HFFc6 (cell line): ENCODE measurements at regions not wholly inside any gene's neighbourhood (a gene's known extent, or its start where the extent isn't known, plus 50 kb on each side); places are given as distances from the start of the nearest gene placed in this dataset.
"Not testable (repeated sequence)": the region's sequence is repeated elsewhere in the genome, so short reads cannot be mapped to it uniquely, and the experiment has no call there.

Experiments used
- DNase-seq: peaks from one replicate; pipeline ENCODE4 v3.0.0-alpha.2; 2018
- H3K27ac Mint-ChIP-seq: 2 replicates; pipeline ENCODE4 v1.8.0; 2020; ENCODE audit warnings: mild to moderate bottlenecking, mixed read lengths
- H3K27me3 Mint-ChIP-seq: 2 replicates; pipeline ENCODE4 v1.8.0; 2021; ENCODE audit warnings: mild to moderate bottlenecking, moderate library complexity, mixed read lengths; ENCODE audit not compliant: insufficient read depth
- H3K36me3 Mint-ChIP-seq: 2 replicates; pipeline ENCODE4 v1.8.0; 2021; ENCODE audit warnings: low read depth, mixed read lengths
- H3K4me1 Mint-ChIP-seq: 2 replicates; pipeline ENCODE4 v1.8.0; 2020; ENCODE audit warnings: low read depth, mixed read lengths
- H3K4me3 Mint-ChIP-seq: 2 replicates; pipeline ENCODE4 v1.8.0; 2020; ENCODE audit warnings: mild to moderate bottlenecking, moderate library complexity, mixed read lengths
- H3K9me3 Mint-ChIP-seq: 2 replicates; pipeline ENCODE4 v1.8.0; 2020; ENCODE audit warnings: mild to moderate bottlenecking, mixed read lengths
- CTCF ChIP-seq: fragments of 200-600 bp; sonication (generic); IDR thresholded peaks from 2 replicates; pipeline ENCODE4 v1.5.0; 2021; ENCODE audit warnings: antibody characterized with exemption, mild to moderate bottlenecking

- no peaks in the 10 kb centered on the region for H3K36me3 Mint-ChIP-seq
- H3K4me1 Mint-ChIP-seq: no peaks in the 10 kb centered on the region
- no peak for DNase-seq
- H3K4me3 Mint-ChIP-seq: no peak overlapping the region
- no peak for TF ChIP-seq CTCF
- peaks cover 37% of the 10 kb centered on the region for H3K9me3 Mint-ChIP-seq
- H3K27ac Mint-ChIP-seq: no peak overlapping the region
- no peaks in the 10 kb centered on the region for H3K27me3 Mint-ChIP-seq
These were observed 338.7 kb downstream of the LRRIQ3 start for GRCh38 chr1:73859227-73859626.

GRCh38 chr1:73854527-73854926 lies 343.4 kb downstream of the LRRIQ3 start:
- no peaks in the 10 kb centered on the region for H3K36me3 Mint-ChIP-seq
- no peaks in the 10 kb centered on the region for H3K4me1 Mint-ChIP-seq
- no peak overlapping the region for H3K27ac Mint-ChIP-seq
- H3K9me3 Mint-ChIP-seq: peaks cover 56% of the 10 kb centered on the region
- no peak overlapping the region for H3K4me3 Mint-ChIP-seq
- no peak for TF ChIP-seq CTCF
- H3K27me3 Mint-ChIP-seq: no peaks in the 10 kb centered on the region
- DNase-seq: no peak

GRCh38 chr1:73842436-73842835 lies 355.5 kb downstream of the LRRIQ3 start:
- Mint-ChIP-seq H3K4me1 (no peaks in the 10 kb centered on the region), H3K9me3 (peaks cover 16% of the 10 kb centered on the region), H3K27me3 (no peaks in the 10 kb centered on the region; the same call in 1 of the 2 replicates), H3K4me3 (no peak overlapping the region), H3K27ac (no peak overlapping the region), H3K36me3 (no peaks in the 10 kb centered on the region)
- no peak for DNase-seq
- no peak for TF ChIP-seq CTCF

GRCh38 chr1:73839922-73840321 lies 358.1 kb downstream of the LRRIQ3 start:
- no peak for DNase-seq
- H3K4me3 Mint-ChIP-seq: no peak overlapping the region

GRCh38 chr1:73832276-73833181 lies 365.4 kb downstream of the LRRIQ3 start:
- no peak for DNase-seq
- no peaks in the 10 kb centered on the region for H3K4me1 Mint-ChIP-seq
- peaks cover 13% of the 10 kb centered on the region for H3K9me3 Mint-ChIP-seq
- H3K36me3 Mint-ChIP-seq: no peaks in the 10 kb centered on the region
- TF ChIP-seq CTCF: no peak
- H3K27ac Mint-ChIP-seq: no peak overlapping the region
- no peaks in the 10 kb centered on the region; the same call in 1 of the 2 replicates for H3K27me3 Mint-ChIP-seq
- no peak overlapping the region for H3K4me3 Mint-ChIP-seq

More at GRCh38 chr1:73839922-73840321, 358.1 kb downstream of the LRRIQ3 start:
- TF ChIP-seq CTCF: peak; percentile 54
- no peaks in the 10 kb centered on the region; the same call in 1 of the 2 replicates for H3K27me3 Mint-ChIP-seq
- H3K36me3 Mint-ChIP-seq: no peaks in the 10 kb centered on the region
- peaks cover 20% of the 10 kb centered on the region for H3K9me3 Mint-ChIP-seq
- H3K4me1 Mint-ChIP-seq: no peaks in the 10 kb centered on the region
- no peak overlapping the region for H3K27ac Mint-ChIP-seq

GRCh38 chr1:73827283-73827682 lies 370.7 kb downstream of the LRRIQ3 start:
- not testable (repeated sequence) for H3K4me3 Mint-ChIP-seq, H3K27ac Mint-ChIP-seq, H3K27me3 Mint-ChIP-seq, H3K36me3 Mint-ChIP-seq, DNase-seq, H3K4me1 Mint-ChIP-seq
- H3K9me3 Mint-ChIP-seq: peaks cover 21% of the 10 kb centered on the region
